ENCODE measurements at regions not wholly inside any gene's neighbourhood (a gene's known extent, or its start where the extent isn't known, plus 50 kb on each side); places are given as distances from the start of the nearest gene placed in this dataset.

GRCh38 chr5:153883854-153884611 lies 154.7 kb downstream of the FAM114A2 start:
- no peak for TF ChIP-seq CTCF (IDR thresholded peaks at IDR 0.05; ENCODE audit: low read depth, low read length, missing control alignments)
- H3K4me3 ChIP-seq (ENCODE audit: low read depth, low read length) = no peak overlapping the region
- no peak for DNase-seq (ENCODE audit: low read depth)

- no peak overlapping the region for H3K4me3 ChIP-seq (ENCODE audit: low read depth, low read length)
- DNase-seq (ENCODE audit: low read depth) = no peak
- no peak for TF ChIP-seq CTCF (IDR thresholded peaks at IDR 0.05; ENCODE audit: low read depth, low read length, missing control alignments)
Measured at GRCh38 chr5:153881687-153882086, 157.0 kb downstream of the FAM114A2 start.

GRCh38 chr5:153880106-153880505 lies 158.6 kb downstream of the FAM114A2 start:
- no peak for DNase-seq (ENCODE audit: low read depth)
- no peak overlapping the region for H3K4me3 ChIP-seq (ENCODE audit: low read depth, low read length)
- no peak for TF ChIP-seq CTCF (IDR thresholded peaks at IDR 0.05; ENCODE audit: low read depth, low read length, missing control alignments)

GRCh38 chr5:153879596-153879995 lies 159.1 kb downstream of the FAM114A2 start:
- H3K4me3 ChIP-seq (ENCODE audit: low read depth, low read length) = no peak overlapping the region
- TF ChIP-seq CTCF (IDR thresholded peaks at IDR 0.05; ENCODE audit: low read depth, low read length, missing control alignments) = no peak
- DNase-seq (ENCODE audit: low read depth) = no peak

GRCh38 chr5:153866176-153866575 lies 172.5 kb downstream of the FAM114A2 start:
- no peak for DNase-seq (ENCODE audit: low read depth)

GRCh38 chr5:153865016-153865415 lies 173.7 kb downstream of the FAM114A2 start:
- TF ChIP-seq CTCF (IDR thresholded peaks at IDR 0.05; ENCODE audit: low read depth, low read length, missing control alignments) = no peak
- no peak overlapping the region for H3K4me3 ChIP-seq (ENCODE audit: low read depth, low read length)
- no peak for DNase-seq (ENCODE audit: low read depth)

More at GRCh38 chr5:153866176-153866575, 172.5 kb downstream of the FAM114A2 start:
- no peak overlapping the region for H3K4me3 ChIP-seq (ENCODE audit: low read depth, low read length)
- no peak for TF ChIP-seq CTCF (IDR thresholded peaks at IDR 0.05; ENCODE audit: low read depth, low read length, missing control alignments)

GRCh38 chr5:153863951-153864350 lies 174.8 kb downstream of the FAM114A2 start:
- no peak for TF ChIP-seq CTCF (IDR thresholded peaks at IDR 0.05; ENCODE audit: low read depth, low read length, missing control alignments)
- H3K4me3 ChIP-seq (ENCODE audit: low read depth, low read length) = no peak overlapping the region
- no peak for DNase-seq (ENCODE audit: low read depth)

Measured in GM12864 (cell line).